Liver (tissue), 8 donors: ENCODE measurements at regions not wholly inside any gene's neighbourhood (a gene's known extent, or its start where the extent isn't known, plus 50 kb on each side); places are given as distances from the start of the nearest gene placed in this dataset.

Source experiments
- DNase-seq: peaks from one replicate; pipeline ENCODE4 v3.0.0-alpha.2; 2017; ENCODE audit warnings: low spot score
- H3K27ac ChIP-seq, 2 donors: one replicate each; pipeline ENCODE4 v1.7.0; 2013; ENCODE audit warnings: inconsistent platforms in 2 of 2, low read length in 2 of 2, control low read depth in 1 of 2, low read depth in 1 of 2, mild to moderate bottlenecking in 1 of 2
- H3K27me3 ChIP-seq, 4 donors: one replicate each; pipeline versions ENCODE4 v1.6.1 to v1.7.0; 2013; ENCODE audit warnings: low read length in 3 of 4, inconsistent platforms in 1 of 4, mild to moderate bottlenecking in 1 of 4, moderate library complexity in 1 of 4; ENCODE audit not compliant: control insufficient read depth in 4 of 4, insufficient read depth in 4 of 4
- H3K36me3 ChIP-seq, 4 donors: one replicate each; pipeline versions ENCODE4 v1.6.1 to v1.7.0; 2013; ENCODE audit warnings: low read length in 3 of 4, mild to moderate bottlenecking in 3 of 4, low read depth in 1 of 4, moderate library complexity in 1 of 4; ENCODE audit not compliant: control insufficient read depth in 4 of 4, insufficient read depth in 3 of 4
- H3K4me1 ChIP-seq, 4 donors: one replicate each; pipeline versions ENCODE4 v1.6.1 to v1.7.0; 2013; ENCODE audit warnings: low read length in 3 of 4, mild to moderate bottlenecking in 3 of 4, moderate library complexity in 1 of 4; ENCODE audit not compliant: control insufficient read depth in 4 of 4, insufficient read depth in 4 of 4
- H3K4me3 ChIP-seq, 3 donors: one replicate each; pipeline versions ENCODE4 v1.6.1 to v1.7.0; 2013; ENCODE audit warnings: low read length in 3 of 3, control low read depth in 1 of 3, low read depth in 1 of 3, mild to moderate bottlenecking in 1 of 3
- H3K9ac ChIP-seq, 2 donors: one replicate each; pipeline ENCODE4 v1.7.0; 2013; ENCODE audit warnings: low read length in 2 of 2, mild to moderate bottlenecking in 2 of 2, moderate library complexity in 2 of 2, control low read depth in 1 of 2, low read depth in 1 of 2
- H3K9me3 ChIP-seq, 4 donors: one replicate each; pipeline versions ENCODE4 v1.6.1 to v1.7.0; 2013; ENCODE audit warnings: low read length in 3 of 4; ENCODE audit not compliant: control insufficient read depth in 4 of 4
- ATF3 ChIP-seq: IDR thresholded peaks from 2 replicates; pipeline ENCODE4 v1.6.1; 2016; ENCODE audit warnings: antibody characterized with exemption
- CTCF ChIP-seq: fragments of 150-350 bp; IDR thresholded peaks from 2 replicates; pipeline ENCODE4 v1.5.1; 2017; ENCODE audit warnings: improper control_type of control experiment, low read depth, low read length; ENCODE audit not compliant: missing input control
- EGR1 ChIP-seq, 2 donors: IDR thresholded peaks; 2 replicates each; pipeline ENCODE4 v1.6.1; 2016 to 2018; ENCODE audit warnings: antibody characterized with exemption in 2 of 2, low read depth in 2 of 2
- FOXA1 ChIP-seq: IDR thresholded peaks from 2 replicates; pipeline ENCODE4 v1.6.1; 2016; ENCODE audit warnings: antibody characterized with exemption
- FOXA2 ChIP-seq: IDR thresholded peaks from 2 replicates; pipeline ENCODE4 v1.6.1; 2016; ENCODE audit warnings: antibody characterized with exemption
- GABPA ChIP-seq, 2 donors: IDR thresholded peaks in 1 of 2; conservative IDR thresholded peaks in 1 of 2; 2 replicates each; pipeline ENCODE4 v1.6.1; 2016; ENCODE audit warnings: antibody characterized with exemption in 2 of 2, mild to moderate bottlenecking in 1 of 2, moderate library complexity in 1 of 2
- HNF4A ChIP-seq, 2 donors: conservative IDR thresholded peaks; 2 replicates each; pipeline ENCODE4 v1.6.1; 2016; ENCODE audit warnings: antibody characterized with exemption in 2 of 2, mild to moderate bottlenecking in 2 of 2
- HNF4G ChIP-seq: IDR thresholded peaks from 2 replicates; pipeline ENCODE4 v1.6.1; 2016; ENCODE audit warnings: antibody characterized with exemption
- JUND ChIP-seq, 2 donors: IDR thresholded peaks; 2 replicates each; pipeline ENCODE4 v1.6.1; 2016; ENCODE audit warnings: antibody characterized with exemption in 2 of 2
- MAX ChIP-seq: IDR thresholded peaks from 2 replicates; pipeline ENCODE4 v1.6.1; 2016; ENCODE audit warnings: antibody characterized with exemption
- NR2F2 ChIP-seq: IDR thresholded peaks from 2 replicates; pipeline ENCODE4 v1.6.1; 2016; ENCODE audit warnings: antibody characterized with exemption
- RAD21 ChIP-seq, 2 donors: IDR thresholded peaks; 2 replicates each; pipeline ENCODE4 v1.6.1; 2016; ENCODE audit warnings: antibody characterized with exemption in 2 of 2, mild to moderate bottlenecking in 2 of 2
- REST ChIP-seq: IDR thresholded peaks from 2 replicates; pipeline ENCODE4 v1.6.1; 2016; ENCODE audit warnings: antibody characterized with exemption, mild to moderate bottlenecking
- RXRA ChIP-seq, 2 donors: IDR thresholded peaks; 2 replicates each; pipeline ENCODE4 v1.6.1; 2017 to 2018; ENCODE audit warnings: antibody characterized with exemption in 2 of 2, mild to moderate bottlenecking in 1 of 2
- SP1 ChIP-seq: IDR thresholded peaks from 2 replicates; pipeline ENCODE4 v1.6.1; 2018; ENCODE audit warnings: antibody characterized with exemption, mild to moderate bottlenecking
- TAF1 ChIP-seq: conservative IDR thresholded peaks from 2 replicates; pipeline ENCODE4 v1.6.1; 2016; ENCODE audit warnings: antibody characterized with exemption, mild to moderate bottlenecking
- YY1 ChIP-seq: IDR thresholded peaks from 2 replicates; pipeline ENCODE4 v1.6.1; 2016; ENCODE audit warnings: antibody characterized with exemption, mild to moderate bottlenecking
- ZBTB33 ChIP-seq: IDR thresholded peaks from 2 replicates; pipeline ENCODE4 v1.6.1; 2016; ENCODE audit warnings: antibody characterized with exemption
- whole genome bisulfite sequencing: extraction: QIAGEN DNeasy Blood & Tissue Kit; methylation state at CpG from one replicate; pipeline ENCODE4 v1.1.7; 2013; 5-methylcytosine and 5-hydroxymethylcytosine counted together
- donor health status: healthy.
- donor health status: healthy.
- donor health status: healthy.
- donor health status: healthy.
- donor health status: healthy.

GRCh38 chr13:50668691-50669271 lies 174.7 kb downstream of the DLEU7 start:
- DNase-seq: no peak
- H3K4me1 ChIP-seq: no peaks in the 10 kb centered on the region
- no peak overlapping the region for H3K9ac ChIP-seq
- no peak overlapping the region for H3K4me3 ChIP-seq
- no peaks in the 10 kb centered on the region for H3K9me3 ChIP-seq
- 87% methylated on average over 3 of the region's 3 CpGs for WGBS
- TF ChIP-seq TAF1 (no peak), HNF4A (conservative IDR thresholded peaks at IDR 0.05) (no peak), GABPA (IDR thresholded peaks at IDR 0.05 in 1 of 2, conservative IDR thresholded peaks at IDR 0.05 in 1 of 2) (no peak), RAD21 (IDR thresholded peaks at IDR 0.05) (no peak), JUND (IDR thresholded peaks at IDR 0.05) (no peak), REST (no peak), CTCF (no peak), EGR1 (IDR thresholded peaks at IDR 0.05; ENCODE audit: low read depth in 2 of 2) (no peak), FOXA1 (no peak), SP1 (no peak), NR2F2 (no peak), MAX (no peak), ATF3 (no peak), RXRA (IDR thresholded peaks at IDR 0.05) (no peak), FOXA2 (no peak)
- H3K36me3 ChIP-seq: no peaks in the 10 kb centered on the region
- no peaks in the 10 kb centered on the region for H3K27me3 ChIP-seq
- no peak overlapping the region for H3K27ac ChIP-seq

- no peaks in the 10 kb centered on the region for H3K36me3 ChIP-seq
- H3K9me3 ChIP-seq: no peaks in the 10 kb centered on the region
- no peak overlapping the region for H3K9ac ChIP-seq
- 98% methylated on average over 8 of the region's 8 CpGs for WGBS
- no peak for DNase-seq
- no peak overlapping the region for H3K4me3 ChIP-seq
- no peak overlapping the region for H3K27ac ChIP-seq
- H3K4me1 ChIP-seq: no peaks in the 10 kb centered on the region
- no peaks in the 10 kb centered on the region for H3K27me3 ChIP-seq
- no peak for TF ChIP-seq RXRA (IDR thresholded peaks at IDR 0.05)
- no peak for TF ChIP-seq GABPA (IDR thresholded peaks at IDR 0.05 in 1 of 2, conservative IDR thresholded peaks at IDR 0.05 in 1 of 2)
- TF ChIP-seq RAD21 (IDR thresholded peaks at IDR 0.05): no peak
- no peak for TF ChIP-seq TAF1
- no peak for TF ChIP-seq FOXA1
- TF ChIP-seq ATF3: no peak
- no peak for TF ChIP-seq EGR1 (IDR thresholded peaks at IDR 0.05; ENCODE audit: low read depth in 2 of 2)
- TF ChIP-seq NR2F2: no peak
- TF ChIP-seq SP1: no peak
- no peak for TF ChIP-seq MAX
- no peak for TF ChIP-seq FOXA2
- no peak for TF ChIP-seq HNF4A (conservative IDR thresholded peaks at IDR 0.05)
- no peak for TF ChIP-seq YY1
- TF ChIP-seq HNF4G: no peak
- TF ChIP-seq REST: no peak
- no peak for TF ChIP-seq JUND (IDR thresholded peaks at IDR 0.05)
- no peak for TF ChIP-seq ZBTB33
These were observed 173.2 kb downstream of the DLEU7 start for GRCh38 chr13:50670272-50670671.
